ENCODE measurements at regions not wholly inside any gene's neighbourhood (a gene's known extent, or its start where the extent isn't known, plus 50 kb on each side); places are given as distances from the start of the nearest gene placed in this dataset.

DNA sequence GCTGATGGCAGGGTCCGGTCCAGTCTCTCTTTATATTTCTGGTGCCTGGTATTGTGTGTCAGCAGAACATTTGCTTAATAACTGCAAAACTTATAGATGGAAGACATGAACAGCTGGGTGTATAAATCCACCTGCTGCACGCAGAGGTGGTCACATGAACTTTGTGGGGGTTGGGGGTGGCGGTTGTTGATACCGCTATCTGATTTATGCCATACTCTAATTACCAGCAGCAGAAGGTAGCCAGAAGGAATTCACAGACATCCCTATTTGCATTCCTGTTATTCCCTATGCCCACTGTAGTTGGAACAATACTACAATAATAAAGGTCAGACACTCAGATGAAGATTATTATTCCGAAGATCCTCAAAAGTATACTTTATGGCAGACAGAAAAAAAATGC, 121.6 kb upstream of the PUDP start:
- DNase-seq (ENCODE audit: low read depth, low spot score), result no peak
- BruUV-seq (replicated peaks), result no TSS peak
- H3K9me3 ChIP-seq (replicated peaks; ENCODE audit: control insufficient read depth, insufficient read depth, low read length), result no peaks in the 10 kb centered on the region
- H4K20me1 ChIP-seq (replicated peaks; ENCODE audit: control insufficient read depth, extremely low read depth, insufficient read depth, low read length), result no peaks in the 10 kb centered on the region
- dilution Hi-C loops (cut with MboI; ENCODE audit: extremely low pct_ligation_motif_present, low sequenced_read_pairs) (no loop called here), intact Hi-C loops (cut with micrococcal nuclease) (no loop called here)
- H3K9ac ChIP-seq (replicated peaks; ENCODE audit: extremely low read depth, insufficient read depth, low read length), result no peak overlapping the region
- H3K36me3 ChIP-seq (ENCODE audit: control insufficient read depth in 2 of 2, extremely low read depth in 1 of 2, insufficient read depth in 2 of 2, low read length in 2 of 2), result no peaks in the 10 kb centered on the region
- POLR2A ChIA-PET, result no interaction called here
- no peak for FAIRE-seq
- H3K9me1 ChIP-seq (replicated peaks; ENCODE audit: control insufficient read depth, extremely low read depth, insufficient read depth, low read length), result no peaks in the 10 kb centered on the region
- CTCF ChIA-PET, result no interaction called here
- no peak overlapping the region for H3K27ac ChIP-seq (ENCODE audit: insufficient read depth, low read depth, low read length)
- no peak overlapping the region for H3K4me3 ChIP-seq (replicated peaks in 1 of 3; ENCODE audit: insufficient read depth in 1 of 3, low read depth in 1 of 3, low read length in 3 of 3)
- no peaks in the 10 kb centered on the region for H3K79me2 ChIP-seq (ENCODE audit: control insufficient read depth, insufficient read depth, low read length)
- no peaks in the 10 kb centered on the region for H3K27me3 ChIP-seq (ENCODE audit: control insufficient read depth in 2 of 2, insufficient read depth in 2 of 2, low read length in 2 of 2)
- H3K4me1 ChIP-seq (ENCODE audit: control insufficient read depth, extremely low read depth, insufficient read depth, low read length), result no peaks in the 10 kb centered on the region
- H3K4me2 ChIP-seq (ENCODE audit: insufficient read depth, low read length), result no peak overlapping the region
- no peak overlapping the region for H2AFZ ChIP-seq (ENCODE audit: low read depth, low read length)
- TF ChIP-seq EZH2 (IDR thresholded peaks at IDR 0.05; ENCODE audit: borderline replicate concordance, low read depth, low read length, severe bottlenecking), result no peak
- no peak for TF ChIP-seq GATA2 (IDR thresholded peaks at IDR 0.05; ENCODE audit: insufficient read depth, insufficient read length, low read depth, low read length)
- TF ChIP-seq MYC (IDR thresholded peaks at IDR 0.05; ENCODE audit: low read depth, low read length), result no peak
- no peak for TF ChIP-seq FOS (IDR thresholded peaks at IDR 0.05; ENCODE audit: borderline replicate concordance, insufficient read depth, low read length)
- TF ChIP-seq, protein P1, sequence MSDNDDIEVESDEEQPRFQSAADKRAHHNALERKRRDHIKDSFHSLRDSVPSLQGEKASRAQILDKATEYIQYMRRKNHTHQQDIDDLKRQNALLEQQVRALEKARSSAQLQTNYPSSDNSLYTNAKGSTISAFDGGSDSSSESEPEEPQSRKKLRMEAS (IDR thresholded peaks at IDR 0.05; ENCODE audit: insufficient read depth, insufficient read length), result no peak
- no peak for TF ChIP-seq JUN (IDR thresholded peaks at IDR 0.05; ENCODE audit: borderline replicate concordance, insufficient read depth, insufficient read length, low read depth)
- TF ChIP-seq POLR2AphosphoS5 (IDR thresholded peaks at IDR 0.05; ENCODE audit: insufficient read depth, low read depth, low read length), result no peak
- TF ChIP-seq, protein P2, sequence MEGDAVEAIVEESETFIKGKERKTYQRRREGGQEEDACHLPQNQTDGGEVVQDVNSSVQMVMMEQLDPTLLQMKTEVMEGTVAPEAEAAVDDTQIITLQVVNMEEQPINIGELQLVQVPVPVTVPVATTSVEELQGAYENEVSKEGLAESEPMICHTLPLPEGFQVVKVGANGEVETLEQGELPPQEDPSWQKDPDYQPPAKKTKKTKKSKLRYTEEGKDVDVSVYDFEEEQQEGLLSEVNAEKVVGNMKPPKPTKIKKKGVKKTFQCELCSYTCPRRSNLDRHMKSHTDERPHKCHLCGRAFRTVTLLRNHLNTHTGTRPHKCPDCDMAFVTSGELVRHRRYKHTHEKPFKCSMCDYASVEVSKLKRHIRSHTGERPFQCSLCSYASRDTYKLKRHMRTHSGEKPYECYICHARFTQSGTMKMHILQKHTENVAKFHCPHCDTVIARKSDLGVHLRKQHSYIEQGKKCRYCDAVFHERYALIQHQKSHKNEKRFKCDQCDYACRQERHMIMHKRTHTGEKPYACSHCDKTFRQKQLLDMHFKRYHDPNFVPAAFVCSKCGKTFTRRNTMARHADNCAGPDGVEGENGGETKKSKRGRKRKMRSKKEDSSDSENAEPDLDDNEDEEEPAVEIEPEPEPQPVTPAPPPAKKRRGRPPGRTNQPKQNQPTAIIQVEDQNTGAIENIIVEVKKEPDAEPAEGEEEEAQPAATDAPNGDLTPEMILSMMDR (IDR thresholded peaks at IDR 0.05; ENCODE audit: extremely low read depth in 1 of 2, insufficient read depth in 1 of 2, low read depth in 1 of 2, low read length in 2 of 2), result no peak
- TF ChIP-seq POLR2A (IDR thresholded peaks at IDR 0.05; ENCODE audit: low read depth, low read length), result no peak
